ENCODE measurements at regions not wholly inside any gene's neighbourhood (a gene's known extent, or its start where the extent isn't known, plus 50 kb on each side); places are given as distances from the start of the nearest gene placed in this dataset.

DNA sequence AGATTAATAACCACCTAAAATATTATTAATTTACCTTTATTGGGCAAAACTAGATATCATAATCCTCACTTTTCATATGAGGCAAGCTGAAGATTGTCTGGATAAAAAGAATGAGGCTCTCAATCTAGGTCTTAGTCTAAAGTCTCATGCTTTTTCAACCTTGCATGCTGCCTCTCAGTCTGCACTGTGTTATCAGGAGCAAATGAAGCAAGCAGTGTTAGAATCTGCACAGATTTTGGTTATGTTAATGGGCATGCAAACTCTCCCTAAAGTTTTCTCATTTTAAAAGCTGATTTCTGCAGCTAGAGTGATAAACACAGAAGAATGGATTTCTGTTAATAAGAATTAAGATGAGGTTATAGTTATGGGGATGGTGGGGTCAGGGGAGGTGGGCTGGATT lies 350.7 kb upstream of the C11orf87 start:
- no peak for TF ChIP-seq POLR2A (IDR thresholded peaks at IDR 0.05)
- TF ChIP-seq, protein P1, sequence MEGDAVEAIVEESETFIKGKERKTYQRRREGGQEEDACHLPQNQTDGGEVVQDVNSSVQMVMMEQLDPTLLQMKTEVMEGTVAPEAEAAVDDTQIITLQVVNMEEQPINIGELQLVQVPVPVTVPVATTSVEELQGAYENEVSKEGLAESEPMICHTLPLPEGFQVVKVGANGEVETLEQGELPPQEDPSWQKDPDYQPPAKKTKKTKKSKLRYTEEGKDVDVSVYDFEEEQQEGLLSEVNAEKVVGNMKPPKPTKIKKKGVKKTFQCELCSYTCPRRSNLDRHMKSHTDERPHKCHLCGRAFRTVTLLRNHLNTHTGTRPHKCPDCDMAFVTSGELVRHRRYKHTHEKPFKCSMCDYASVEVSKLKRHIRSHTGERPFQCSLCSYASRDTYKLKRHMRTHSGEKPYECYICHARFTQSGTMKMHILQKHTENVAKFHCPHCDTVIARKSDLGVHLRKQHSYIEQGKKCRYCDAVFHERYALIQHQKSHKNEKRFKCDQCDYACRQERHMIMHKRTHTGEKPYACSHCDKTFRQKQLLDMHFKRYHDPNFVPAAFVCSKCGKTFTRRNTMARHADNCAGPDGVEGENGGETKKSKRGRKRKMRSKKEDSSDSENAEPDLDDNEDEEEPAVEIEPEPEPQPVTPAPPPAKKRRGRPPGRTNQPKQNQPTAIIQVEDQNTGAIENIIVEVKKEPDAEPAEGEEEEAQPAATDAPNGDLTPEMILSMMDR (IDR thresholded peaks at IDR 0.05), result no peak

All from esophagus squamous epithelium (tissue), 4 donors.